ENCODE measurements at regions not wholly inside any gene's neighbourhood (a gene's known extent, or its start where the extent isn't known, plus 50 kb on each side); places are given as distances from the start of the nearest gene placed in this dataset.

DNA sequence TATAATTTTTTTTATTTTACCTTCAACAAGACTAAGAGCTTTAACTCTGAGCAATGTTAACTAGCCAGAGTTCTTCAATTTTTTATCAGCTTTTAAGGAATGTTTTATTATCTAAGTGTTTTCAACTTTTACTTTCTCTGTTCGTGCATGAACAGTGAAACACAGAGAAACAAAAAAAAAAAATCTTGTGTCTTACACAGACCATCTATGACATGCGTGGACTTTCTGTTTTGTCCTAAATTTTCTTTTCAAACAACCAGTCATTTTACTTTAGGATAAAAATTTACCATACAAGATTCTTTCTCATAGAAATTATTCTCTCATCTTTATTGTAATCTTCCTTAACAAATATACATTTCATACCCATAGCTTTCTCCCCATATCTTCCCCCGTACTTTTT, 731.9 kb upstream of the PCDH10 start:
- Histone ChIP-seq H3K4me3 (ENCODE audit: control insufficient read depth in 2 of 3, extremely low read depth in 1 of 3, insufficient read depth in 2 of 3, low read depth in 1 of 3, low read length in 3 of 3) (no peak overlapping the region), H3K9me3 (ENCODE audit: control insufficient read depth, low read depth, low read length) (no peaks in the 10 kb centered on the region), H3K4me2 (ENCODE audit: control insufficient read depth, extremely low read depth, insufficient read depth, low read depth, low read length) (no peak overlapping the region), H3K36me3 (ENCODE audit: control insufficient read depth in 2 of 2, extremely low read depth in 1 of 2, insufficient read depth in 2 of 2, low read length in 2 of 2) (no peaks in the 10 kb centered on the region), H3K27ac (ENCODE audit: control insufficient read depth, insufficient read depth, low read length) (no peak overlapping the region), H3K4me1 (ENCODE audit: control insufficient read depth, extremely low read depth, insufficient read depth, low read length) (no peaks in the 10 kb centered on the region), H3K9ac (ENCODE audit: control insufficient read depth, extremely low read depth, insufficient read depth, low read length) (no peak overlapping the region), H2AFZ (ENCODE audit: control insufficient read depth, low read length) (no peak overlapping the region), H3K79me2 (ENCODE audit: control insufficient read depth, insufficient read depth, low read length) (no peaks in the 10 kb centered on the region), H4K20me1 (ENCODE audit: control insufficient read depth, extremely low read depth, insufficient read depth, low read length) (no peaks in the 10 kb centered on the region), H3K9me1 (ENCODE audit: control insufficient read depth, extremely low read depth, insufficient read depth, low read length) (no peaks in the 10 kb centered on the region), H3K27me3 (ENCODE audit: control insufficient read depth, extremely low read depth, insufficient read depth, low read length) (no peaks in the 10 kb centered on the region)
- dilution Hi-C loops (cut with MboI; ENCODE audit: extremely low pct_ligation_motif_present, low sequenced_read_pairs), result no loop called here
- TF ChIP-seq CTCF (optimal IDR thresholded peaks at IDR 0.05 in 1 of 3, IDR thresholded peaks at IDR 0.05 in 1 of 3, conservative IDR thresholded peaks at IDR 0.05 in 1 of 3; ENCODE audit: extremely low read depth in 1 of 3, insufficient read depth in 2 of 3, low read length in 3 of 3), result no peak
- no peak for TF ChIP-seq EZH2 (IDR thresholded peaks at IDR 0.05; ENCODE audit: low read length)
- no peak for FAIRE-seq
- no peak for DNase-seq (ENCODE audit: low read depth, low spot score)

- no peaks in the 10 kb centered on the region for H3K36me3 ChIP-seq (ENCODE audit: control insufficient read depth in 2 of 2, extremely low read depth in 1 of 2, insufficient read depth in 2 of 2, low read length in 2 of 2)
- H3K9me1 ChIP-seq (ENCODE audit: control insufficient read depth, extremely low read depth, insufficient read depth, low read length), result no peaks in the 10 kb centered on the region
- H3K9me3 ChIP-seq (ENCODE audit: control insufficient read depth, low read depth, low read length), result no peaks in the 10 kb centered on the region
- H3K4me2 ChIP-seq (ENCODE audit: control insufficient read depth, extremely low read depth, insufficient read depth, low read depth, low read length), result no peak overlapping the region
- dilution Hi-C loops (cut with MboI; ENCODE audit: extremely low pct_ligation_motif_present, low sequenced_read_pairs), result no loop called here
- H2AFZ ChIP-seq (ENCODE audit: control insufficient read depth, low read length), result no peak overlapping the region
- no peak for DNase-seq (ENCODE audit: low read depth, low spot score)
- H4K20me1 ChIP-seq (ENCODE audit: control insufficient read depth, extremely low read depth, insufficient read depth, low read length), result no peaks in the 10 kb centered on the region
- no peaks in the 10 kb centered on the region for H3K79me2 ChIP-seq (ENCODE audit: control insufficient read depth, insufficient read depth, low read length)
- no peak overlapping the region for H3K9ac ChIP-seq (ENCODE audit: control insufficient read depth, extremely low read depth, insufficient read depth, low read length)
- H3K27me3 ChIP-seq (ENCODE audit: control insufficient read depth, extremely low read depth, insufficient read depth, low read length), result no peaks in the 10 kb centered on the region
- no peaks in the 10 kb centered on the region for H3K4me1 ChIP-seq (ENCODE audit: control insufficient read depth, extremely low read depth, insufficient read depth, low read length)
- TF ChIP-seq CTCF (optimal IDR thresholded peaks at IDR 0.05 in 1 of 3, IDR thresholded peaks at IDR 0.05 in 1 of 3, conservative IDR thresholded peaks at IDR 0.05 in 1 of 3; ENCODE audit: extremely low read depth in 1 of 3, insufficient read depth in 2 of 3, low read length in 3 of 3) (no peak), EZH2 (IDR thresholded peaks at IDR 0.05; ENCODE audit: low read length) (no peak)
- no peak for FAIRE-seq
- H3K27ac ChIP-seq (ENCODE audit: control insufficient read depth, insufficient read depth, low read length), result no peak overlapping the region
- no peak overlapping the region for H3K4me3 ChIP-seq (ENCODE audit: control insufficient read depth in 2 of 3, extremely low read depth in 1 of 3, insufficient read depth in 2 of 3, low read depth in 1 of 3, low read length in 3 of 3)
Observed at GRCh38 chr4:132427125-132427524, 722.0 kb upstream of the PCDH10 start.
